Lower leg skin (tissue), 4 donors: ENCODE measurements at regions not wholly inside any gene's neighbourhood (a gene's known extent, or its start where the extent isn't known, plus 50 kb on each side); places are given as distances from the start of the nearest gene placed in this dataset.

Experiments used
- DNase-seq, 2 donors: peaks; one replicate each; pipeline ENCODE4 v3.0.0-alpha.2; 2019; ENCODE audit warnings: low spot score in 2 of 2
- H3K4me3 ChIP-seq: fragments of 200-600 bp; sonication (generic); 2 replicates; pipeline ENCODE4 v1.5.1; 2017; ENCODE audit warnings: mild to moderate bottlenecking, low read depth; ENCODE audit not compliant: poor library complexity, severe bottlenecking
- CTCF ChIP-seq, 3 donors: fragments of 450-650 bp; IDR thresholded peaks; one replicate each; pipeline ENCODE4 v1.5.1; 2016; ENCODE audit warnings: antibody characterized with exemption in 3 of 3, mild to moderate bottlenecking in 3 of 3, moderate library complexity in 2 of 3
- POLR2A ChIP-seq, 2 donors: fragments of 450-650 bp; IDR thresholded peaks; one replicate each; pipeline ENCODE4 v1.6.1; 2016 to 2017; ENCODE audit warnings: antibody characterized with exemption in 2 of 2, mild to moderate bottlenecking in 1 of 2, moderate library complexity in 1 of 2
- WGBS, 2 donors: methylation state at CpG; one replicate each; pipeline ENCODE4 v1.1.5; 2018; 5-methylcytosine and 5-hydroxymethylcytosine counted together
- intact Hi-C: fragments of 100-400 bp; cut with DNase I; formaldehyde crosslinking; loops from one replicate; pipeline ENCODE4 v1.15.0; 2023; ENCODE audit warnings: low total_unique reads

- no peak for DNase-seq
- 53 to 62% methylated on average over 4 of the region's 4 CpGs for WGBS, 2 donors
These were observed 265.1 kb upstream of the FAM241A start for GRCh38 chr4:111880116-111880515.

DNA sequence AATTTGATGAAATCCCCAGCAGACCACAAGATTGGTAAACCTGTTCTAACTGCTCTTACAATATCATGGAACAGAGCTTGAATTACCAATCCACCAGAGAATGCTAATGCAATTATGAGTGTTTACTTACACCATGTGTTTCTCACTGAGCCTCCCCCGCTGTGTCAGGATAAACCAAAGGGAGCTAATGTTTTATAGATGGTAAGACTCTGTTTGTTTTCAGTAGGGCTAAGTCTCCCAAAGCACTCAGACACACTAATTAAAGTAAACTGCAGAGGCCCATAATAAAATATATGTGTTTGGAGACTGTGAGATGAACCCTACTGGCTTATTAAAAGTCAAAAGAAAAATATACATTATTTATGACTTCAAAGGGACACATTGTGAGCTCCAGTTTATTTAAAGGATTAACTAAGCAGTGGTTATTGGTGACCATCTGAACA lies 261.7 kb upstream of the FAM241A start:
- intact Hi-C loops = no loop called here
- 60 to 63% methylated on average over 1 of the region's 1 CpG for WGBS, 2 donors
- DNase-seq = no peak
- no peak overlapping the region for H3K4me3 ChIP-seq
- no peak for TF ChIP-seq POLR2A (IDR thresholded peaks at IDR 0.05)

More at GRCh38 chr4:111880116-111880515, 265.1 kb upstream of the FAM241A start:
- H3K4me3 ChIP-seq = no peak overlapping the region
- TF ChIP-seq POLR2A (IDR thresholded peaks at IDR 0.05) (no peak), CTCF (IDR thresholded peaks at IDR 0.05) (no peak)
- intact Hi-C loops = no loop called here

GRCh38 chr4:111890412-111890811 lies 254.8 kb upstream of the FAM241A start:
- 88% methylated on average over 4 of the region's 4 CpGs for WGBS, 2 donors
- intact Hi-C loops = no loop called here
- no peak overlapping the region for H3K4me3 ChIP-seq
- no peak for DNase-seq
- TF ChIP-seq CTCF (IDR thresholded peaks at IDR 0.05) (no peak), POLR2A (IDR thresholded peaks at IDR 0.05) (no peak)

GRCh38 chr4:111905511-111905910 lies 239.7 kb upstream of the FAM241A start:
- WGBS, 2 donors = 81 to 85% methylated on average over 4 of the region's 4 CpGs
- DNase-seq = no peak
- no peak overlapping the region for H3K4me3 ChIP-seq
- intact Hi-C loops = no loop called here
- TF ChIP-seq POLR2A (IDR thresholded peaks at IDR 0.05) (no peak), CTCF (IDR thresholded peaks at IDR 0.05) (no peak)

GRCh38 chr4:111919639-111920038 lies 225.6 kb upstream of the FAM241A start:
- whole genome bisulfite sequencing, 2 donors = 83 to 84% methylated on average over 1 of the region's 1 CpG
- intact Hi-C loops = no loop called here
- no peak for TF ChIP-seq POLR2A (IDR thresholded peaks at IDR 0.05)
- TF ChIP-seq CTCF (IDR thresholded peaks at IDR 0.05) = no peak

GRCh38 chr4:111921714-111922113 lies 223.5 kb upstream of the FAM241A start:
- 58 to 65% methylated on average over 3 of the region's 3 CpGs for WGBS, 2 donors
- TF ChIP-seq CTCF (IDR thresholded peaks at IDR 0.05) (no peak), POLR2A (IDR thresholded peaks at IDR 0.05) (no peak)
- intact Hi-C loops = no loop called here
- no peak for DNase-seq
- H3K4me3 ChIP-seq = no peak overlapping the region

More at GRCh38 chr4:111919639-111920038, 225.6 kb upstream of the FAM241A start:
- no peak overlapping the region for H3K4me3 ChIP-seq
- no peak for DNase-seq
